Ovary (tissue), 3 donors: ENCODE measurements at regions not wholly inside any gene's neighbourhood (a gene's known extent, or its start where the extent isn't known, plus 50 kb on each side); places are given as distances from the start of the nearest gene placed in this dataset.

Source experiments
- POLR2A ChIP-seq: fragments of 450-650 bp; IDR thresholded peaks from one replicate; pipeline ENCODE4 v1.6.1; 2017; ENCODE audit warnings: antibody characterized with exemption, mild to moderate bottlenecking, moderate library complexity
- TF ChIP-seq, protein P1 (sequence below), 3 donors: fragments of 450-650 bp in 2 of 3; fragments of 200-600 bp in 1 of 3; IDR thresholded peaks; one replicate each; pipeline versions ENCODE4 v1.5.1 to v1.8.0; 2016 to 2022; ENCODE audit warnings: antibody characterized with exemption in 3 of 3, mild to moderate bottlenecking in 1 of 3
- donor health status: DM: no; HTN: no; CAD: no.

DNA sequence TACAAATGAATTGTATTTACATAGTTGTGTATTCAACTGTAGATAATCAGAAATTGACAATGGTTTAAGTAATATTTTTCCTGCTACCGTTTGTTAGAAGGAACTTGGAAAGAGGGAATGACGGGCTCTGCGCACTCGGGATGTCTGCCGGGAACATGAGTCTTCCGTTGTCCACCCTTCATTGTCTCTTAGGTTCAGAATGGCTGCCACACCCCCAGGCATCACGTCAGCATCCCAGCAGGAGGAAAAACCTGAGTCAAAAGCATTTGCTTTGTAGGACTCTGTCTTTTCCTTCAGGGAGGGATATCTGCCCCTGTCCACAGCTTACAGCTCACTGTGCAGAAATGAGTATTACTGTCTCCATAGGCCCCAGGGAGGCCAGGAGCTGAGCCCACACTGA, 331.2 kb downstream of the THBS2 start:
- TF ChIP-seq, protein P1, sequence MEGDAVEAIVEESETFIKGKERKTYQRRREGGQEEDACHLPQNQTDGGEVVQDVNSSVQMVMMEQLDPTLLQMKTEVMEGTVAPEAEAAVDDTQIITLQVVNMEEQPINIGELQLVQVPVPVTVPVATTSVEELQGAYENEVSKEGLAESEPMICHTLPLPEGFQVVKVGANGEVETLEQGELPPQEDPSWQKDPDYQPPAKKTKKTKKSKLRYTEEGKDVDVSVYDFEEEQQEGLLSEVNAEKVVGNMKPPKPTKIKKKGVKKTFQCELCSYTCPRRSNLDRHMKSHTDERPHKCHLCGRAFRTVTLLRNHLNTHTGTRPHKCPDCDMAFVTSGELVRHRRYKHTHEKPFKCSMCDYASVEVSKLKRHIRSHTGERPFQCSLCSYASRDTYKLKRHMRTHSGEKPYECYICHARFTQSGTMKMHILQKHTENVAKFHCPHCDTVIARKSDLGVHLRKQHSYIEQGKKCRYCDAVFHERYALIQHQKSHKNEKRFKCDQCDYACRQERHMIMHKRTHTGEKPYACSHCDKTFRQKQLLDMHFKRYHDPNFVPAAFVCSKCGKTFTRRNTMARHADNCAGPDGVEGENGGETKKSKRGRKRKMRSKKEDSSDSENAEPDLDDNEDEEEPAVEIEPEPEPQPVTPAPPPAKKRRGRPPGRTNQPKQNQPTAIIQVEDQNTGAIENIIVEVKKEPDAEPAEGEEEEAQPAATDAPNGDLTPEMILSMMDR (IDR thresholded peaks at IDR 0.05): no peak
- no peak for TF ChIP-seq POLR2A
